Loucy (cell line): ENCODE measurements at regions not wholly inside any gene's neighbourhood (a gene's known extent, or its start where the extent isn't known, plus 50 kb on each side); places are given as distances from the start of the nearest gene placed in this dataset.

Source experiments
- EZH2phosphoT487 ChIP-seq: fragments of 200-600 bp; IDR thresholded peaks from 2 replicates; pipeline ENCODE4 v1.6.1; 2018; ENCODE audit warnings: antibody characterized with exemption, mild to moderate bottlenecking, moderate library complexity, borderline replicate concordance
- TF ChIP-seq, protein P1 (sequence below): fragments of 200-600 bp; sonication (generic); conservative IDR thresholded peaks from 2 replicates; pipeline ENCODE4 v1.5.1; 2014; ENCODE audit warnings: mild to moderate bottlenecking, antibody characterized with exemption, low read length

DNA sequence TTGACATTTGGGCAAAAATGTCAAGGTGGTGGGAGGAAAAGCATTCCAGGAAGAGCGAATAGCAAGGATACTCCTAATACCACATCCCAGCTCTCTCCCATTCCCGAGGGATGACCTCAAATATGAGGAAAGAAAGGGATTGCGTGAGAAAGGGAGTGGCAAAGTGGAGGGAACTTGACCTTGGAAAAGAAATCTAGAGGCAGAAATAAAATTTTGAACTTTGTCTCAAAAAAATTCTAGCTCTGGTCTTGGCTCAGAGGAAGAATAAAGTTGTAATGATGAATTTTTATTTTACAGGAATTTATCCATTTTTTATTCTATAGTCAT, 127.8 kb downstream of the TBX19 start:
- TF ChIP-seq, protein P1, sequence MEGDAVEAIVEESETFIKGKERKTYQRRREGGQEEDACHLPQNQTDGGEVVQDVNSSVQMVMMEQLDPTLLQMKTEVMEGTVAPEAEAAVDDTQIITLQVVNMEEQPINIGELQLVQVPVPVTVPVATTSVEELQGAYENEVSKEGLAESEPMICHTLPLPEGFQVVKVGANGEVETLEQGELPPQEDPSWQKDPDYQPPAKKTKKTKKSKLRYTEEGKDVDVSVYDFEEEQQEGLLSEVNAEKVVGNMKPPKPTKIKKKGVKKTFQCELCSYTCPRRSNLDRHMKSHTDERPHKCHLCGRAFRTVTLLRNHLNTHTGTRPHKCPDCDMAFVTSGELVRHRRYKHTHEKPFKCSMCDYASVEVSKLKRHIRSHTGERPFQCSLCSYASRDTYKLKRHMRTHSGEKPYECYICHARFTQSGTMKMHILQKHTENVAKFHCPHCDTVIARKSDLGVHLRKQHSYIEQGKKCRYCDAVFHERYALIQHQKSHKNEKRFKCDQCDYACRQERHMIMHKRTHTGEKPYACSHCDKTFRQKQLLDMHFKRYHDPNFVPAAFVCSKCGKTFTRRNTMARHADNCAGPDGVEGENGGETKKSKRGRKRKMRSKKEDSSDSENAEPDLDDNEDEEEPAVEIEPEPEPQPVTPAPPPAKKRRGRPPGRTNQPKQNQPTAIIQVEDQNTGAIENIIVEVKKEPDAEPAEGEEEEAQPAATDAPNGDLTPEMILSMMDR: no peak
- TF ChIP-seq EZH2phosphoT487: no peak
